ENCODE measurements at regions not wholly inside any gene's neighbourhood (a gene's known extent, or its start where the extent isn't known, plus 50 kb on each side); places are given as distances from the start of the nearest gene placed in this dataset.

- TF ChIP-seq, protein P1, sequence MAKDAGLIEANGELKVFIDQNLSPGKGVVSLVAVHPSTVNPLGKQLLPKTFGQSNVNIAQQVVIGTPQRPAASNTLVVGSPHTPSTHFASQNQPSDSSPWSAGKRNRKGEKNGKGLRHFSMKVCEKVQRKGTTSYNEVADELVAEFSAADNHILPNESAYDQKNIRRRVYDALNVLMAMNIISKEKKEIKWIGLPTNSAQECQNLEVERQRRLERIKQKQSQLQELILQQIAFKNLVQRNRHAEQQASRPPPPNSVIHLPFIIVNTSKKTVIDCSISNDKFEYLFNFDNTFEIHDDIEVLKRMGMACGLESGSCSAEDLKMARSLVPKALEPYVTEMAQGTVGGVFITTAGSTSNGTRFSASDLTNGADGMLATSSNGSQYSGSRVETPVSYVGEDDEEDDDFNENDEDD (CRISPR knock-in tag; IDR thresholded peaks at IDR 0.05; ENCODE audit: borderline replicate concordance) = no peak
- TF ChIP-seq ZNF816 (CRISPR knock-in tag; IDR thresholded peaks at IDR 0.05; ENCODE audit: borderline replicate concordance) (no peak), KDM5B (CRISPR knock-in tag; IDR thresholded peaks at IDR 0.05; ENCODE audit: borderline replicate concordance) (no peak), ZNF329 (CRISPR knock-in tag; IDR thresholded peaks at IDR 0.05; ENCODE audit: low read depth) (no peak), ZSCAN5A (CRISPR knock-in tag; IDR thresholded peaks at IDR 0.05; ENCODE audit: borderline replicate concordance) (no peak)
- TF ChIP-seq, protein P2, sequence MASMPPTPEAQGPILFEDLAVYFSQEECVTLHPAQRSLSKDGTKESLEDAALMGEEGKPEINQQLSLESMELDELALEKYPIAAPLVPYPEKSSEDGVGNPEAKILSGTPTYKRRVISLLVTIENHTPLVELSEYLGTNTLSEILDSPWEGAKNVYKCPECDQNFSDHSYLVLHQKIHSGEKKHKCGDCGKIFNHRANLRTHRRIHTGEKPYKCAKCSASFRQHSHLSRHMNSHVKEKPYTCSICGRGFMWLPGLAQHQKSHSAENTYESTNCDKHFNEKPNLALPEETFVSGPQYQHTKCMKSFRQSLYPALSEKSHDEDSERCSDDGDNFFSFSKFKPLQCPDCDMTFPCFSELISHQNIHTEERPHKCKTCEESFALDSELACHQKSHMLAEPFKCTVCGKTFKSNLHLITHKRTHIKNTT (CRISPR knock-in tag; IDR thresholded peaks at IDR 0.05) = no peak
Measured at GRCh38 chr4:115456231-115456630, 342.8 kb upstream of the NDST4 start (continued).

DNA sequence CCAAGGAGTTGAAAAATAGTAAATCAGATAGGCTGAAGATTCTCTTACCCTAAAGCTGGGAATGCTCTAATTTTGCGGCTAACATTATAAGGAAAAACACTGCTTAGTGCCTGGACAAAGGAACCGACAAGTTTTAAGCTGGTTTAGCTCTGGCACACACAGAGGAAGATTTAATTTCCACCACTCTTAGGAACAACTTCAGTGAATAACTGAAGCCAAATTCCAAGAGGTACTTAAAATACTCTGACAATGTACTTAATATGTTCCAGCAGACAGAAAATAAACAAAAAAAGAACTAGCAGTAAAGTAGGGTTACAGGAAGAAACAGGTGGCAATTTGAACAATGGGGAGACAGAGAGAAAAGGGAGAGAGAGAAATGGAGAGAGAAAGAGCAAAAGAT, 340.8 kb upstream of the NDST4 start:
- Histone ChIP-seq H3K27ac (ENCODE audit: extremely low read length, insufficient read depth, low read length) (no peak overlapping the region), H3K36me3 (replicated peaks in 1 of 2; ENCODE audit: control insufficient read depth in 1 of 2, insufficient read depth in 2 of 2, low read length in 2 of 2) (no peaks in the 10 kb centered on the region), H3K27me3 (ENCODE audit: control insufficient read depth in 1 of 2, insufficient read depth in 2 of 2, low read length in 2 of 2) (no peaks in the 10 kb centered on the region), H3K79me2 (ENCODE audit: insufficient read depth, low read length) (no peaks in the 10 kb centered on the region), H3K4me1 (ENCODE audit: insufficient read depth, low read length) (no peaks in the 10 kb centered on the region), H3K9me3 (ENCODE audit: low read length) (no peaks in the 10 kb centered on the region), H3K4me3 (replicated peaks in 1 of 3; ENCODE audit: insufficient read depth in 1 of 3, low read depth in 2 of 3, low read length in 3 of 3) (no peak overlapping the region), H3K9ac (ENCODE audit: insufficient read depth, low read depth, low read length) (no peak overlapping the region), H3K4me2 (ENCODE audit: low read depth, low read length) (no peak overlapping the region), H2AFZ (ENCODE audit: low read length) (no peak overlapping the region), H4K20me1 (ENCODE audit: insufficient read depth, low read length) (no peaks in the 10 kb centered on the region)
- in situ Hi-C loops (cut with HindIII; ENCODE audit: extremely low pct_ligation_motif_present, low pct_unique_long_range_greater_than_20kb) (no loop called here), intact Hi-C loops (cut with micrococcal nuclease; ENCODE audit: unreplicated experiment) (no loop called here)
- POLR2A ChIA-PET = no interaction called here
- WGBS (ENCODE audit: low lambda C conversion rate) = 0% methylated on average over 2 of the region's 2 CpGs
- no TSS peak for BruUV-seq (replicated peaks)
- no peak for FAIRE-seq
- CTCF ChIA-PET (ENCODE audit: low intra/inter-chr PET ratio, low total read pairs) = no interaction called here
- no peak for ATAC-seq
- DNase-seq (ENCODE audit: low spot score) = no peak
- TF ChIP-seq ZNF513 (CRISPR knock-in tag; conservative IDR thresholded peaks at IDR 0.05) (no peak), ZNF850 (CRISPR knock-in tag; conservative IDR thresholded peaks at IDR 0.05) (no peak), PPARG (CRISPR knock-in tag; conservative IDR thresholded peaks at IDR 0.05) (no peak), ZKSCAN5 (CRISPR knock-in tag; IDR thresholded peaks at IDR 0.05) (no peak), ZNF124 (CRISPR knock-in tag; IDR thresholded peaks at IDR 0.05) (no peak), ZNF577 (CRISPR knock-in tag; IDR thresholded peaks at IDR 0.05; ENCODE audit: borderline replicate concordance, low read depth) (no peak)

Measured in HepG2 (cell line).